ENCODE measurements at regions not wholly inside any gene's neighbourhood (a gene's known extent, or its start where the extent isn't known, plus 50 kb on each side); places are given as distances from the start of the nearest gene placed in this dataset.

GRCh38 chr19:30671622-30672051 is 299.5 kb downstream of the ZNF536 start:
- TF ChIP-seq CTCF (IDR thresholded peaks at IDR 0.05) (no peak), POLR2AphosphoS5 (IDR thresholded peaks at IDR 0.05) (no peak)
